ENCODE measurements at regions not wholly inside any gene's neighbourhood (a gene's known extent, or its start where the extent isn't known, plus 50 kb on each side); places are given as distances from the start of the nearest gene placed in this dataset.

- TF ChIP-seq EZH2 (IDR thresholded peaks at IDR 0.05), result no peak
- TF ChIP-seq POLR2AphosphoS5 (IDR thresholded peaks at IDR 0.05; ENCODE audit: borderline replicate concordance, low read depth, low read length), result no peak
Observed at GRCh38 chr22:48085901-48086645, 1323.6 kb downstream of the TBC1D22A start.
